ENCODE measurements at regions not wholly inside any gene's neighbourhood (a gene's known extent, or its start where the extent isn't known, plus 50 kb on each side); places are given as distances from the start of the nearest gene placed in this dataset.

- Histone ChIP-seq H3K4me2 (replicated peaks; ENCODE audit: low read depth, low read length, poor library complexity, severe bottlenecking) (peak overlapping the region; percentile 66), H2AFZ (ENCODE audit: insufficient read depth, low read depth, low read length, poor library complexity, severe bottlenecking) (peak overlapping the region; percentile 66), H3K27ac (ENCODE audit: low read length in 2 of 2) (peak overlapping the region; percentile 68), H3K36me3 (replicated peaks in 1 of 2; ENCODE audit: control extremely low read depth in 1 of 2, control insufficient read depth in 1 of 2, extremely low read depth in 1 of 2, insufficient read depth in 2 of 2, low read length in 1 of 2) (no peaks in the 10 kb centered on the region), H3K79me2 (ENCODE audit: control insufficient read depth, insufficient read depth, low read length) (no peaks in the 10 kb centered on the region), H3K9ac (ENCODE audit: low read length) (peak overlapping the region; percentile 56), H3K9me3 (ENCODE audit: control extremely low read depth in 1 of 3, control insufficient read depth in 2 of 3, insufficient read depth in 1 of 3, low read length in 2 of 3) (peaks cover 0 to 4% (median 0%) of the 10 kb centered on the region in 3 donors), H3K27me3 (replicated peaks in 1 of 4; ENCODE audit: control extremely low read depth in 1 of 4, control insufficient read depth in 3 of 4, insufficient read depth in 4 of 4, low read length in 3 of 4) (no peaks in the 10 kb centered on the region), H3K4me3 (ENCODE audit: control extremely low read depth in 1 of 5, extremely low read depth in 1 of 5, insufficient read depth in 1 of 5, low read depth in 2 of 5, low read length in 4 of 5) (peak overlapping the region in 4 of 5 experiments; percentile 10 to 51 (median 40)), H3K4me1 (ENCODE audit: control insufficient read depth in 2 of 2, insufficient read depth in 2 of 2, low read length in 2 of 2) (peaks cover 13 to 21% of the 10 kb centered on the region in 2 donors), H4K20me1 (ENCODE audit: control insufficient read depth, insufficient read depth, low read length, poor library complexity, severe bottlenecking) (no peaks in the 10 kb centered on the region)
- ChIA-PET POLR2A (interaction anchor here (1.3 kb wide), 1 partner anchor 150 kb away, joined by 4 read pairs; the partner anchor contains the start of gene KLF6), CTCF (no interaction called here)
- ATAC-seq (ENCODE audit: low read depth), result peak; percentile 97
- H3K4me1 Mint-ChIP-seq, result peaks cover 27% of the 10 kb centered on the region
- H3K27ac Mint-ChIP-seq, result peak overlapping the region; percentile 87
- TF ChIP-seq CTCF (IDR thresholded peaks at IDR 0.05) (no peak), EZH2 (IDR thresholded peaks at IDR 0.05; ENCODE audit: borderline replicate concordance, insufficient read depth, low read depth, low read length, poor library complexity, severe bottlenecking) (no peak)
- H3K9me3 Mint-ChIP-seq (ENCODE audit: insufficient read depth), result no peaks in the 10 kb centered on the region
- no peaks in the 10 kb centered on the region for H3K27me3 Mint-ChIP-seq
- intact Hi-C loops (cut with micrococcal nuclease), result loop anchor here (1.0 to 2.0 kb wide), 5 partner anchors 32 to 398 kb away; partner anchors contain the start of gene KLF6
- peak overlapping the region; percentile 72 for H3K4me3 Mint-ChIP-seq
- DNase-seq, result peak; percentile 78
- WGBS (ENCODE audit: insufficient coverage), result 22% methylated on average over 8 of the region's 11 CpGs
Observed at GRCh38 chr10:3935141-3935540, 150.1 kb upstream of the KLF6 start.

GRCh38 chr10:3933733-3934132 lies 148.7 kb upstream of the KLF6 start:
- Histone ChIP-seq H2AFZ (ENCODE audit: insufficient read depth, low read depth, low read length, poor library complexity, severe bottlenecking) (no peak overlapping the region), H3K27ac (ENCODE audit: low read length in 2 of 2) (no peak overlapping the region), H3K79me2 (ENCODE audit: control insufficient read depth, insufficient read depth, low read length) (no peaks in the 10 kb centered on the region), H3K27me3 (replicated peaks in 1 of 4; ENCODE audit: control extremely low read depth in 1 of 4, control insufficient read depth in 3 of 4, insufficient read depth in 4 of 4, low read length in 3 of 4) (no peaks in the 10 kb centered on the region), H3K36me3 (replicated peaks in 1 of 2; ENCODE audit: control extremely low read depth in 1 of 2, control insufficient read depth in 1 of 2, extremely low read depth in 1 of 2, insufficient read depth in 2 of 2, low read length in 1 of 2) (no peaks in the 10 kb centered on the region), H3K4me2 (replicated peaks; ENCODE audit: low read depth, low read length, poor library complexity, severe bottlenecking) (no peak overlapping the region), H3K4me3 (ENCODE audit: control extremely low read depth in 1 of 5, extremely low read depth in 1 of 5, insufficient read depth in 1 of 5, low read depth in 2 of 5, low read length in 4 of 5) (no peak overlapping the region), H3K9ac (ENCODE audit: low read length) (no peak overlapping the region), H3K4me1 (ENCODE audit: control insufficient read depth in 2 of 2, insufficient read depth in 2 of 2, low read length in 2 of 2) (peaks cover 13 to 21% of the 10 kb centered on the region in 2 donors), H3K9me3 (ENCODE audit: control extremely low read depth in 1 of 3, control insufficient read depth in 2 of 3, insufficient read depth in 1 of 3, low read length in 2 of 3) (no peaks in the 10 kb centered on the region), H4K20me1 (ENCODE audit: control insufficient read depth, insufficient read depth, low read length, poor library complexity, severe bottlenecking) (no peaks in the 10 kb centered on the region)
- no peaks in the 10 kb centered on the region for H3K9me3 Mint-ChIP-seq (ENCODE audit: insufficient read depth)
- ChIA-PET CTCF (no interaction called here), POLR2A (no interaction called here)
- DNase-seq, result no peak
- no peaks in the 10 kb centered on the region for H3K27me3 Mint-ChIP-seq
- intact Hi-C loops (cut with micrococcal nuclease), result loop anchor here (2.0 kb wide), 1 partner anchor 31 kb away; no protein-coding TSS in a partner anchor
- peaks cover 27% of the 10 kb centered on the region for H3K4me1 Mint-ChIP-seq
- H3K4me3 Mint-ChIP-seq, result no peak overlapping the region
- 90% methylated on average over 2 of the region's 4 CpGs for WGBS (ENCODE audit: insufficient coverage)
- TF ChIP-seq CTCF (IDR thresholded peaks at IDR 0.05) (no peak), EZH2 (IDR thresholded peaks at IDR 0.05; ENCODE audit: borderline replicate concordance, insufficient read depth, low read depth, low read length, poor library complexity, severe bottlenecking) (no peak)
- no peak for ATAC-seq (ENCODE audit: low read depth)
- no peak overlapping the region for H3K27ac Mint-ChIP-seq

All from B cell (primary cell).